ENCODE measurements at regions not wholly inside any gene's neighbourhood (a gene's known extent, or its start where the extent isn't known, plus 50 kb on each side); places are given as distances from the start of the nearest gene placed in this dataset.

- DNase-seq (ENCODE audit: missing footprints), result peak; percentile 67
- intact Hi-C loops (cut with DNase I), result no loop called here
- no peak for ATAC-seq
Measured at GRCh38 chr11:81744336-81745116, 989.1 kb downstream of the FAM181B start.

- no peak for ATAC-seq
- DNase-seq (ENCODE audit: missing footprints), result no peak
- intact Hi-C loops (cut with DNase I), result no loop called here
Measured at GRCh38 chr11:81725701-81726100, 1008.0 kb downstream of the FAM181B start.

GRCh38 chr11:81717695-81718094 is 1016.0 kb downstream of the FAM181B start:
- ATAC-seq (no peak), DNase-seq (ENCODE audit: missing footprints) (no peak)
- intact Hi-C loops (cut with DNase I), result no loop called here

DNA sequence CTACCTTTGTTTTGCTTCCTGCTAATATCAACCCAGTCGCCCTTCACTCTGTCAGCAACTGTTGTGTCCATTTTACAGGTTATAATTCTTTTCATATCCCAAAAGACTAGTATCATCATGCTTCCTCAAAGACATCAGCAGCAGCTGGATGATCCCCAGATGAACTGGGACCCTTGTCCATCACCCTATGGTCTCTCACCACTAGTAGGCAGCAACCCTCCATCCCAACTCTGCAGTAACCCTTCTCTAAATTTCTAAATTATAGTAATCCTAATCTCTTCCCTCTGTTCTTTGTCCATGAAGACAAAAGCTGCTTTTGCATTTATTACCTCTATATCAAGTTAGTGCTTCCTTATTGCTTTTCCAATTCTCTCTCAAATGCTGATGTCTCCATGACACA is 1025.8 kb downstream of the FAM181B start:
- no peak for DNase-seq (ENCODE audit: missing footprints)
- intact Hi-C loops (cut with DNase I), result no loop called here
- ATAC-seq, result no peak

DNA sequence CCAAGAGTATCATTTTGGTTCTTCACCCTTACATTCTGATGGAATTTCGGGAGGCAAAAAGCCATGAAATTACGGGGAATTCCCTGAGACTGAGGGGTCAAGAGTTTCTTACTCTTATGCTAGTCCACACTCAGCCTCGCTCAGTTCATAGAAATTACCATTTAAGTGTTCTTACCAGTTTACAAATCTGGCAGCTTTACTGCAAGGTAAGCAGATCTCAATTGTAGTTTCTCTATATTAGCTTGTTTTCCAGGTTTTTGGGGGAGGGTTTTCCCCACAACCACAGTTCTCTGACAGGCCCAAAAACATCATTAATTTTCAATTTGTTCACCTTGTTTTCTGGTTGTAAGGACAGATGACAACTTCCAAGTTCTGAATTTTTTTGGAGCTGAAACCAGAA is 1028.4 kb downstream of the FAM181B start:
- intact Hi-C loops (cut with DNase I), result no loop called here
- ATAC-seq, result no peak

DNA sequence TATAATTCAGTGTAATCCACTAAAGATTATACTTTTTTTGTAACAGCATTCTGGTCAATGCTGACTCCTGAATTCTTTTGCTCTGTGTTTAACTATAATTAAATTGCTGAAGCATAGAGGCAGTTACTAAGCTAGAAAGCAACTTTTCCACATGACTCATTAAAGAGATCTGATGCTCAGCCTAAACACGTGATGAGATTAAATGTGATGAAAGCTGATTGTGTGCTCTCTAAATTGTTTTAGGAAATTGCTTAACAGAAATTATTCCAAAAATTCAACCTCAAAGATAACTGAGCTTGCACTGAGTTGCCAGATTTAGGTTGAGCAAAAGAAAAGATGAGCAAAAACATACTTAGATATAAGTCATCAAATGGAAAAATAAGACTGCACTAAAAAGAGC is 1033.6 kb downstream of the FAM181B start:
- intact Hi-C loops (cut with DNase I), result no loop called here
- ATAC-seq, result no peak

More for the DNA sequence above, 1028.4 kb downstream of the FAM181B start:
- DNase-seq (ENCODE audit: missing footprints), result no peak

GRCh38 chr11:81687057-81687456 is 1046.6 kb downstream of the FAM181B start:
- ATAC-seq (no peak), DNase-seq (ENCODE audit: missing footprints) (no peak)
- intact Hi-C loops (cut with DNase I), result no loop called here

More for the DNA sequence above, 1033.6 kb downstream of the FAM181B start:
- no peak for DNase-seq (ENCODE audit: missing footprints)

- no peak for ATAC-seq
- intact Hi-C loops (cut with DNase I), result no loop called here
- no peak for DNase-seq (ENCODE audit: missing footprints)
Measured at GRCh38 chr11:81674211-81674610, 1059.5 kb downstream of the FAM181B start.

- DNase-seq (ENCODE audit: missing footprints) (no peak), ATAC-seq (no peak)
- intact Hi-C loops (cut with DNase I), result no loop called here
Measured at GRCh38 chr11:81673001-81673400, 1060.7 kb downstream of the FAM181B start.

DNA sequence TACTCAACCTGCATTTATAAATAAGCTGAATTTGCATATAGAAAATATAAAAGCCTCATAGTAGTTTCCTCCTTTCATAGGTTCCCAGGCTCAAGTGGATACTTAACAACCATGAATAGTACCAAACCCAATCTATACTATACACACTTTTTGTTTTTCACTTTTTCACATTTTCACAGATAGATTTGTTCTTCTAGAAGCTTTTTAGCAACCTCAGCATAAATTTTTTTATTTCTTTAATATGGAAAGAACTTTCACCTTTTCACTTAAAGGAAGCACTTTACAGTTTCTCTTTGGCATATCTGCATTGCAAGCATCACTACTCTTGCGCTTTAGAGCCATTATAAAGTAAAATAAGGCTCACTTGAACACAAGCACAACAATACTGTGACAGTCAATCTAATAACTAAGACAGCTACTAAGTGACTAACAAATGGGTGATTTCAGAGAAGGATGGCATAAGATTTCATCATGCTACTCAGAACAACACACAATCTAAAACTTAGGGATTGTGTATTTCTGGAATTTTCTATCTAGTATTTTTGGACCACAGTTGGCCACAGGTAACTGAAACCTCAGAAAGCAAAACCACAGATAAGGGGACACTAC is 1063.6 kb downstream of the FAM181B start:
- no peak for ATAC-seq
- no peak for DNase-seq (ENCODE audit: missing footprints)
- intact Hi-C loops (cut with DNase I), result no loop called here

DNA sequence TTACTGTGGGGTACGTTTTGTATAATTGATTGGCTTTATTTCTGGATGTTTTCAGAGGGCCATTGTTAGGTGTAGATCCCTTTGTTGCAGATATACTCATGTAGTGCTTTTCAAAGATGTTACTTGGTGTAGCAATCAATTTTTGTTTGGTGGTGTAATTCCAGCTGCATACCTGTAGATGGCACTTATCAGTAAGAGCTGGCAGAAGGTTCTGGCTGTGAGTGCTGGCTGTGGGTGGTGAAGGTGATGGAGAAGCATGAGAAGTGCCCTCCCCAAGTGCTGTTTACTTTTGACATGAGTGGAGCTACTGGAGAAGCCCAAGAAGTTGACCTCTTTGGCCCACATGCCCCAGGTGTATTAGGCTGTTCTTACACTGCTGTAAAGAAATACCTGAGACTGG is 1074.9 kb downstream of the FAM181B start:
- intact Hi-C loops (cut with DNase I), result no loop called here
- ATAC-seq (no peak), DNase-seq (ENCODE audit: missing footprints) (no peak)

DNA sequence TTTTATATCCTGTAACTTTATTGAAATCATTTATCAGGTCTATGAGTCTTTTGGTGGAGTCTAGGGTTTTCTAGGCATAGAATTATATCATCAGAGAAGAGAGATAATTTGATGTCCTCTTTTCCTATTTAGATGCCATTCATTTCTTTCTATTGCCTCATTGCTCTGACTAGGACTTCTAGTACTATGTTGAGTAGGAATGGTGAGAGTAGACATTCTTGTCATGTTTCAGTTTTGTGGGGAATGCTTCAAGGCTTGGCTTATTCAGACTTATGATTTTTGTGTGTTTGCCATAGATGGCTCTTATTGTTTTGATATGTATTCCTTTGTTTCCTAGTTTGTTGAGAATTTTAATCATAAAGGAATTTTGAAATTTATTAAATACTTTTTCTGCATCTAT is 1078.3 kb downstream of the FAM181B start:
- no peak for ATAC-seq

GRCh38 chr11:81647374-81647773 is 1086.3 kb downstream of the FAM181B start:
- ATAC-seq (no peak), DNase-seq (ENCODE audit: missing footprints) (no peak)
- intact Hi-C loops (cut with DNase I), result no loop called here

More for the DNA sequence above, 1078.3 kb downstream of the FAM181B start:
- intact Hi-C loops (cut with DNase I), result no loop called here
- no peak for DNase-seq (ENCODE audit: missing footprints)

GRCh38 chr11:81644239-81644840 is 1089.3 kb downstream of the FAM181B start:
- intact Hi-C loops (cut with DNase I), result no loop called here
- DNase-seq (ENCODE audit: missing footprints), result no peak
- ATAC-seq, result no peak

GRCh38 chr11:81634483-81634882 is 1099.2 kb downstream of the FAM181B start:
- intact Hi-C loops (cut with DNase I), result no loop called here
- no peak for DNase-seq (ENCODE audit: missing footprints)
- ATAC-seq, result no peak

DNA sequence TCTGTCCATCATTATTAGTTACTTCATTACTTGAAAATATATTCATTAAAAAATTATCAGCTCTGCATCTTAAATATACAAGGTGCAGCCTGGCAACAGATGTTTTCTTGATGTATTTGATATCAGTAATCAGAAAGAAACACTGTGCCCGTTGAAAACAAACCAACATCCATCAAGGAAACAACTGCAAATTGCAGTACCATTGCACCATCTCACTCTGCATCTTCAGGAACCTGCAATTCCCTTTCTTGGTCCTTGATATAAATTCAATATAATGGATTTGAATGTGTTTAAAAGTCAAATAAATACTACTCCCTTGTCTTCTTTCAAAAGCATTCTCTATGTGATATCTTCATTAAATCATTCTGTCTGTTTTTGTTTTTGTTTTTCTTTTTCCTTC is 1131.2 kb downstream of the FAM181B start:
- no peak for DNase-seq (ENCODE audit: missing footprints)
- no peak for ATAC-seq
- intact Hi-C loops (cut with DNase I), result no loop called here

DNA sequence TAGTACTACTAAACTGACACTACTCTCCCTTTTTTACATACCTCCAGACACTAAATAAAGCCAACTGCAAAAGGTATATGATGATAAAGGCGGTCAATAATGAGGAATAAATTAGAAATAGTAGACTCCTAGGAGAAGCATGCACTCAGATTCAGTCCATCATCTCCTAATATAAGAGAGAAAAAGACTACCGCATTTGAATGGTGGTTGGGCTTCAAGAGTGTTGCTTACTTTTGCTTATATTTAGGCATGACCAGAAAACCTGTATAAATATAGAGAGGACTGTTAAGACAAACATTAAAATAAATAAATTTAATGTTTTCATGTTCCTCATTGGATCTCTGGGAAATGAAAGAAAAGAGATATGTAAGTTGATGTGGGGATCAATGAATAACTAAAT is 1137.0 kb downstream of the FAM181B start:
- ATAC-seq (no peak), DNase-seq (ENCODE audit: missing footprints) (no peak)
- intact Hi-C loops (cut with DNase I), result no loop called here

DNA sequence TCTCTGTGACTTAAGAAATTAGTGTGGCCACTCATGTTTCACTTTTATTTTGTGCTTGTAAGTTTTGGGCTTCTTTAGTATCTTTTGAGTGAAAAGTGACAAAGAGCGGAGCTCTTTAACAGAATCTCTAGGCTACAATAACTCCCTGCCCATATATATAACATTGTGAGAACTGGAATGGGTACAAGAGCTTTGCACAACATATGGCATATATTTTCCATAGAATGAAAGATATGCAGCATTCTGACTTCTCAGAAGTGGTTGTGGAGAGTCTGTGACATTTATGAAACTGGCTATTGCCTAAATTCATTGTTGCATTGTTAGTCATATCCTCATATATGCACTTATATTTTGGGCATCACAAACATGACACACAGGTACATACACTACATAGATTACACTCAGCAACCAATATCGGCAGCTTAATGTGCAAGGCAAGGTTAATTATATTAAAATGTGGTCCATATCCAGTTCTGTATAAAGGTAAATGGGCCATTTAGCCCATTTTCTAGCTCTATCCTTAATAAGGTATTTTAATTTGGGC is 1148.2 kb downstream of the FAM181B start:
- ATAC-seq, result no peak
- DNase-seq (ENCODE audit: missing footprints), result no peak
- intact Hi-C loops (cut with DNase I), result no loop called here

GRCh38 chr11:81579339-81579738 is 1154.3 kb downstream of the FAM181B start:
- ATAC-seq (no peak), DNase-seq (ENCODE audit: missing footprints) (no peak)
- intact Hi-C loops (cut with DNase I), result no loop called here

GRCh38 chr11:81578571-81578970 is 1155.1 kb downstream of the FAM181B start:
- intact Hi-C loops (cut with DNase I), result no loop called here
- DNase-seq (ENCODE audit: missing footprints) (no peak), ATAC-seq (no peak)
